ENCODE measurements at regions not wholly inside any gene's neighbourhood (a gene's known extent, or its start where the extent isn't known, plus 50 kb on each side); places are given as distances from the start of the nearest gene placed in this dataset.

DNA sequence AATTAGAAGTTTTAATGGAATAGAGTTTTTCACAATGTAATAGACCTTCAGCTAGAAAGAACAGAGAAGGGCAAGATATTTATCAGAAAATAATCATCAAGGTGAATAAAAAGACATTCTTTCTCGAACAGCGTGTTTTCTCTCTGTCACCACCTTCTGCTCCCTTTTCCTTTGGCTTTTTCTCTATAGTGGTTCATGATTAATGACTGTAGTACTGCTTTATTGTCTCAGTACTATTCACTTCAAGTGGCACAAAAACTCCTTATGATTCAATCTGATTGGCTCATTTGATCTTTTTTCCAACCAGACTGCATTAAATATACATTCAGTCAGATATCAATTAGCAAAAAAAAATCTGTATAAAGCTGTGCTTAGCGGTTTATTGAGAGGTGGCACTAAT is 516.0 kb downstream of the OTOL1 start:
- Histone ChIP-seq H3K27me3 (ENCODE audit: insufficient read depth, low read length) (no peaks in the 10 kb centered on the region), H3K4me2 (ENCODE audit: low read length) (no peak overlapping the region), H3K9ac (ENCODE audit: low read length) (no peak overlapping the region), H3K9me3 (ENCODE audit: control insufficient read depth in 1 of 2, insufficient read depth in 1 of 2, low read depth in 1 of 2, low read length in 2 of 2) (no peaks in the 10 kb centered on the region; a peak in 1 of 4 replicates), H3K4me1 (ENCODE audit: control insufficient read depth in 1 of 2, insufficient read depth in 2 of 2, low read length in 2 of 2) (no peaks in the 10 kb centered on the region), H4K20me1 (ENCODE audit: insufficient read depth) (no peaks in the 10 kb centered on the region), H3K79me2 (ENCODE audit: insufficient read depth, low read length) (no peaks in the 10 kb centered on the region), H3K9me2 (ENCODE audit: insufficient read depth) (no peaks in the 10 kb centered on the region), H3K36me3 (ENCODE audit: control insufficient read depth in 1 of 2, insufficient read depth in 2 of 2, low read length in 2 of 2) (no peaks in the 10 kb centered on the region), H3K4me3 (replicated peaks in 1 of 2; ENCODE audit: low read depth in 1 of 2, low read length in 2 of 2) (no peak overlapping the region), H3K27ac (ENCODE audit: low read depth, low read length) (no peak overlapping the region), H2AFZ (ENCODE audit: low read depth, low read length, poor library complexity, severe bottlenecking) (no peak overlapping the region)
- ChIA-PET POLR2A (no interaction called here), RAD21 (ENCODE audit: low non-redundant PET in 1 of 2, low total read pairs in 2 of 2, uncharacterized antibody in 2 of 2, unreplicated experiment in 2 of 2) (no interaction called here), CTCF (no interaction called here)
- DNase-seq (ENCODE audit: low read depth, low spot score) = no peak
- intact Hi-C loops (cut with micrococcal nuclease) = no loop called here
- no peak for ATAC-seq
- BruUV-seq (replicated peaks) = no TSS peak
- no peak for TF ChIP-seq SP1 (IDR thresholded peaks at IDR 0.05; ENCODE audit: low read depth)
- no peak for TF ChIP-seq CBX3 (IDR thresholded peaks at IDR 0.05; ENCODE audit: low read depth)
- no peak for TF ChIP-seq ZNF274 (IDR thresholded peaks at IDR 0.05; ENCODE audit: low read depth, low read length)
- no peak for TF ChIP-seq EZH2 (IDR thresholded peaks at IDR 0.05)
- TF ChIP-seq FOSL1 (IDR thresholded peaks at IDR 0.05; ENCODE audit: low read depth) = no peak
- no peak for TF ChIP-seq CEBPB (IDR thresholded peaks at IDR 0.05; ENCODE audit: low read depth)
- TF ChIP-seq EGR1 (IDR thresholded peaks at IDR 0.05; ENCODE audit: low read depth) = no peak
- TF ChIP-seq RAD21 (IDR thresholded peaks at IDR 0.05; ENCODE audit: low read depth) = no peak
- TF ChIP-seq SIN3A (IDR thresholded peaks at IDR 0.05; ENCODE audit: low read depth) = no peak
- TF ChIP-seq SRF (IDR thresholded peaks at IDR 0.05; ENCODE audit: low read depth) = no peak

DNA sequence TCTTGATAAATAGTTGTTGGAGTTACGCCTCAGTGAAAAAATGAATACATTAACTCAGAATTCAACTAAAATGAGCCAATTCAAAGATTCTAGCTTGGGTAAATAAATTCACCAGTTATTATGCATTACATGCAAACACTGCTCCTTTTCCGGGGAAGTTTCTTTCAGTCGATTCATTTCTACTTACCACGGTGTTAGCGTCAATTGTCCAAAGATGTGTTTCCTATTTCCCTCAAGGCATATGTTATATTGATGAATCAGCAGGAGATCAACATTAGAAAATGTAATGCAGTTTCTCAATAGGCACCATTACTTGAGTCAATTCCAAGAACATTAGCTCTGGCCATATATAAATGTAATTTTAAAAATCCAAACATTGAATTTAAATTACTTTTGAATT is 517.7 kb downstream of the OTOL1 start:
- H2AFZ ChIP-seq (ENCODE audit: low read depth, low read length, poor library complexity, severe bottlenecking) = no peak overlapping the region
- BruUV-seq (replicated peaks) = no TSS peak
- H3K79me2 ChIP-seq (ENCODE audit: insufficient read depth, low read length) = no peaks in the 10 kb centered on the region
- no peaks in the 10 kb centered on the region for H4K20me1 ChIP-seq (ENCODE audit: insufficient read depth)
- ATAC-seq = no peak
- no peak overlapping the region for H3K27ac ChIP-seq (ENCODE audit: low read depth, low read length)
- no peaks in the 10 kb centered on the region for H3K4me1 ChIP-seq (ENCODE audit: control insufficient read depth in 1 of 2, insufficient read depth in 2 of 2, low read length in 2 of 2)
- no peak overlapping the region for H3K4me2 ChIP-seq (ENCODE audit: low read length)
- RAD21 ChIA-PET (ENCODE audit: low non-redundant PET in 1 of 2, low total read pairs in 2 of 2, uncharacterized antibody in 2 of 2, unreplicated experiment in 2 of 2) = no interaction called here
- H3K9me3 ChIP-seq (ENCODE audit: control insufficient read depth in 1 of 2, insufficient read depth in 1 of 2, low read depth in 1 of 2, low read length in 2 of 2) = no peaks in the 10 kb centered on the region
- no peaks in the 10 kb centered on the region for H3K9me2 ChIP-seq (ENCODE audit: insufficient read depth)
- no peak for DNase-seq (ENCODE audit: low read depth, low spot score)
- H3K9ac ChIP-seq (ENCODE audit: low read length) = no peak overlapping the region
- H3K36me3 ChIP-seq (ENCODE audit: control insufficient read depth in 1 of 2, insufficient read depth in 2 of 2, low read length in 2 of 2) = no peaks in the 10 kb centered on the region
- POLR2A ChIA-PET = no interaction called here
- intact Hi-C loops (cut with micrococcal nuclease) = no loop called here
- H3K4me3 ChIP-seq (replicated peaks in 1 of 2; ENCODE audit: low read depth in 1 of 2, low read length in 2 of 2) = no peak overlapping the region
- CTCF ChIA-PET = no interaction called here
- TF ChIP-seq, protein P1, sequence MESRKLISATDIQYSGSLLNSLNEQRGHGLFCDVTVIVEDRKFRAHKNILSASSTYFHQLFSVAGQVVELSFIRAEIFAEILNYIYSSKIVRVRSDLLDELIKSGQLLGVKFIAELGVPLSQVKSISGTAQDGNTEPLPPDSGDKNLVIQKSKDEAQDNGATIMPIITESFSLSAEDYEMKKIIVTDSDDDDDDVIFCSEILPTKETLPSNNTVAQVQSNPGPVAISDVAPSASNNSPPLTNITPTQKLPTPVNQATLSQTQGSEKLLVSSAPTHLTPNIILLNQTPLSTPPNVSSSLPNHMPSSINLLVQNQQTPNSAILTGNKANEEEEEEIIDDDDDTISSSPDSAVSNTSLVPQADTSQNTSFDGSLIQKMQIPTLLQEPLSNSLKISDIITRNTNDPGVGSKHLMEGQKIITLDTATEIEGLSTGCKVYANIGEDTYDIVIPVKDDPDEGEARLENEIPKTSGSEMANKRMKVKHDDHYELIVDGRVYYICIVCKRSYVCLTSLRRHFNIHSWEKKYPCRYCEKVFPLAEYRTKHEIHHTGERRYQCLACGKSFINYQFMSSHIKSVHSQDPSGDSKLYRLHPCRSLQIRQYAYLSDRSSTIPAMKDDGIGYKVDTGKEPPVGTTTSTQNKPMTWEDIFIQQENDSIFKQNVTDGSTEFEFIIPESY (IDR thresholded peaks at IDR 0.05; ENCODE audit: extremely low read depth, insufficient replicate concordance, low read length) = no peak
- TF ChIP-seq FOSL1 (IDR thresholded peaks at IDR 0.05; ENCODE audit: low read depth) (no peak), EZH2phosphoT487 (IDR thresholded peaks at IDR 0.05; ENCODE audit: borderline replicate concordance) (no peak), EZH2 (IDR thresholded peaks at IDR 0.05) (no peak), SRF (IDR thresholded peaks at IDR 0.05; ENCODE audit: low read depth) (no peak), ELF1 (IDR thresholded peaks at IDR 0.05; ENCODE audit: borderline replicate concordance, low read depth) (no peak), SIN3A (IDR thresholded peaks at IDR 0.05; ENCODE audit: low read depth) (no peak), SP1 (IDR thresholded peaks at IDR 0.05; ENCODE audit: low read depth) (no peak)
- TF ChIP-seq, protein P2, sequence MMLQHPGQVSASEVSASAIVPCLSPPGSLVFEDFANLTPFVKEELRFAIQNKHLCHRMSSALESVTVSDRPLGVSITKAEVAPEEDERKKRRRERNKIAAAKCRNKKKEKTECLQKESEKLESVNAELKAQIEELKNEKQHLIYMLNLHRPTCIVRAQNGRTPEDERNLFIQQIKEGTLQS (IDR thresholded peaks at IDR 0.05) = no peak
- TF ChIP-seq, protein P3, sequence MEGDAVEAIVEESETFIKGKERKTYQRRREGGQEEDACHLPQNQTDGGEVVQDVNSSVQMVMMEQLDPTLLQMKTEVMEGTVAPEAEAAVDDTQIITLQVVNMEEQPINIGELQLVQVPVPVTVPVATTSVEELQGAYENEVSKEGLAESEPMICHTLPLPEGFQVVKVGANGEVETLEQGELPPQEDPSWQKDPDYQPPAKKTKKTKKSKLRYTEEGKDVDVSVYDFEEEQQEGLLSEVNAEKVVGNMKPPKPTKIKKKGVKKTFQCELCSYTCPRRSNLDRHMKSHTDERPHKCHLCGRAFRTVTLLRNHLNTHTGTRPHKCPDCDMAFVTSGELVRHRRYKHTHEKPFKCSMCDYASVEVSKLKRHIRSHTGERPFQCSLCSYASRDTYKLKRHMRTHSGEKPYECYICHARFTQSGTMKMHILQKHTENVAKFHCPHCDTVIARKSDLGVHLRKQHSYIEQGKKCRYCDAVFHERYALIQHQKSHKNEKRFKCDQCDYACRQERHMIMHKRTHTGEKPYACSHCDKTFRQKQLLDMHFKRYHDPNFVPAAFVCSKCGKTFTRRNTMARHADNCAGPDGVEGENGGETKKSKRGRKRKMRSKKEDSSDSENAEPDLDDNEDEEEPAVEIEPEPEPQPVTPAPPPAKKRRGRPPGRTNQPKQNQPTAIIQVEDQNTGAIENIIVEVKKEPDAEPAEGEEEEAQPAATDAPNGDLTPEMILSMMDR (IDR thresholded peaks at IDR 0.05 in 2 of 3, conservative IDR thresholded peaks at IDR 0.05 in 1 of 3; ENCODE audit: borderline replicate concordance in 1 of 3, insufficient read depth in 1 of 3, low read depth in 2 of 3, low read length in 2 of 3) = no peak
- H3K27me3 ChIP-seq (ENCODE audit: insufficient read depth, low read length) = no peaks in the 10 kb centered on the region

Measured in HCT116 (cell line).